H1 (cell line): ENCODE measurements at regions not wholly inside any gene's neighbourhood (a gene's known extent, or its start where the extent isn't known, plus 50 kb on each side); places are given as distances from the start of the nearest gene placed in this dataset.

Experiments used
- CTCF ChIA-PET: fragments of 300-600 bp; sonication (Branson Sonifier 250); formaldehyde crosslinking; loops from one replicate; lab custom pipeline; 2021; ENCODE audit not compliant: partially characterized antibody; lab: Charles Lee
- POLR2A ChIA-PET: fragments of 300-600 bp; sonication (Branson Sonifier 250); formaldehyde crosslinking; loops from one replicate; lab custom pipeline; 2021; ENCODE audit warnings: inconsistent platforms; ENCODE audit not compliant: partially characterized antibody; lab: Charles Lee
- DNase-seq, 2 experiments: peaks; one replicate each; pipeline versions ENCODE4 v3.0.0 to v3.0.0-alpha.2; 2010 to 2022; ENCODE audit warnings: low spot score in 2 of 2, low read depth in 1 of 2, mixed read lengths in 1 of 2
- FAIRE-seq: peaks from 2 replicates; lab custom pipeline; 2011; peaks lifted over from hg19 to GRCh38; lab: Jason Lieb, UNC
- H2AFZ ChIP-seq: 2 replicates; pipeline ENCODE4 v1.8.1; 2012; ENCODE audit warnings: low read length, inconsistent platforms
- H2AK5ac ChIP-seq: 2 replicates; pipeline ENCODE4 v1.6.1; 2013; ENCODE audit warnings: low read depth, low read length
- H2BK120ac ChIP-seq: replicated peaks from 2 replicates; pipeline ENCODE3; 2013; ENCODE audit warnings: low read depth, low read length, inconsistent platforms
- H2BK12ac ChIP-seq: 2 replicates; pipeline ENCODE4 v1.6.1; 2013; ENCODE audit warnings: low read depth, low read length
- H2BK15ac ChIP-seq: 2 replicates; pipeline ENCODE4 v1.6.1; 2013; ENCODE audit warnings: low read length
- H2BK20ac ChIP-seq: 2 replicates; pipeline ENCODE4 v1.6.1; 2013; ENCODE audit warnings: low read length
- H2BK5ac ChIP-seq: 2 replicates; pipeline ENCODE4 v1.6.1; 2013; ENCODE audit warnings: low read depth, low read length
- H3K14ac ChIP-seq: 2 replicates; pipeline ENCODE4 v1.6.1; 2013; ENCODE audit warnings: inconsistent platforms; ENCODE audit not compliant: insufficient read length
- H3K18ac ChIP-seq: 2 replicates; pipeline ENCODE4 v1.6.1; 2013; ENCODE audit warnings: low read length; ENCODE audit errors: extremely low read depth
- H3K23ac ChIP-seq: 2 replicates; pipeline ENCODE4 v1.6.1; 2013; ENCODE audit warnings: inconsistent platforms; ENCODE audit not compliant: insufficient read length
- H3K23me2 ChIP-seq: 2 replicates; pipeline ENCODE4 v1.6.1; 2013; ENCODE audit warnings: low read depth, low read length
- H3K27ac ChIP-seq: 2 replicates; pipeline ENCODE4 v1.6.1; 2011; ENCODE audit warnings: low read depth, low read length, inconsistent platforms
- H3K27me3 ChIP-seq, 4 experiments: replicated peaks in 1 of 4; 1 replicate in 1 of 4; 2 replicates in 3 of 4; pipeline versions ENCODE4 v1.6.1 to v1.8.1; 2011 to 2013; ENCODE audit warnings: low read length in 3 of 4, mild to moderate bottlenecking in 3 of 4, inconsistent platforms in 2 of 4, mixed read lengths in 2 of 4, moderate library complexity in 1 of 4; ENCODE audit not compliant: control insufficient read depth in 3 of 4, insufficient read depth in 3 of 4; ENCODE audit errors: extremely low read depth in 1 of 4
- H3K36me3 ChIP-seq, 4 experiments: 2 replicates each; pipeline versions ENCODE4 v1.6.1 to v1.8.1; 2011 to 2013; ENCODE audit warnings: mild to moderate bottlenecking in 4 of 4, low read length in 3 of 4, moderate library complexity in 2 of 4, control low read depth in 1 of 4, inconsistent platforms in 1 of 4; ENCODE audit not compliant: insufficient read depth in 4 of 4, control insufficient read depth in 2 of 4
- H3K4ac ChIP-seq: replicated peaks from 2 replicates; pipeline ENCODE3; 2013; ENCODE audit warnings: low read length, low read depth, mixed read lengths, inconsistent platforms; ENCODE audit not compliant: insufficient read length
- H3K4me1 ChIP-seq, 4 experiments: replicated peaks in 1 of 4; 1 replicate in 1 of 4; 2 replicates in 3 of 4; pipeline versions ENCODE4 v1.6.1 to v1.8.1; 2011 to 2013; ENCODE audit warnings: low read length in 3 of 4, inconsistent platforms in 2 of 4, mixed read lengths in 1 of 4; ENCODE audit not compliant: insufficient read depth in 4 of 4, control insufficient read depth in 3 of 4
- H3K4me2 ChIP-seq, 2 experiments: 2 replicates each; pipeline versions ENCODE4 v1.6.1 to v1.8.1; 2011 to 2013; ENCODE audit warnings: low read depth in 2 of 2, low read length in 2 of 2, control low read depth in 1 of 2, inconsistent platforms in 1 of 2, mild to moderate bottlenecking in 1 of 2; ENCODE audit not compliant: insufficient read depth in 1 of 2
- H3K4me3 ChIP-seq, 4 experiments: fragments of 200-600, 300-600 bp in 1 of 4; sonication (generic), shearing (Covaris generic), sonication (Bioruptor Twin) in 1 of 4; 2 replicates each; pipeline versions ENCODE4 v1.5.1 to v1.8.1; 2011 to 2016; ENCODE audit warnings: low read length in 4 of 4, low read depth in 3 of 4, control low read depth in 2 of 4, inconsistent platforms in 2 of 4, mild to moderate bottlenecking in 2 of 4, mixed read lengths in 1 of 4, moderate library complexity in 1 of 4; ENCODE audit not compliant: insufficient read depth in 2 of 4; ENCODE audit errors: extremely low read depth in 1 of 4
- H3K56ac ChIP-seq: replicated peaks from 2 replicates; pipeline ENCODE3; 2013; ENCODE audit warnings: low read depth, mild to moderate bottlenecking, mixed read lengths, low read length, inconsistent platforms; ENCODE audit not compliant: insufficient read length
- H3K79me1 ChIP-seq: 2 replicates; pipeline ENCODE4 v1.6.1; 2013; ENCODE audit warnings: low read depth, low read length, control low read depth
- H3K79me2 ChIP-seq, 2 experiments: 2 replicates each; pipeline versions ENCODE4 v1.6.1 to v1.8.1; 2012 to 2013; ENCODE audit warnings: low read length in 2 of 2, mild to moderate bottlenecking in 2 of 2, inconsistent platforms in 1 of 2; ENCODE audit not compliant: insufficient read depth in 2 of 2, control insufficient read depth in 1 of 2
- H3K9ac ChIP-seq, 4 experiments: replicated peaks in 1 of 4; 1 replicate in 1 of 4; 2 replicates in 3 of 4; pipeline versions ENCODE4 v1.6.1 to v1.8.1; 2011 to 2013; ENCODE audit warnings: low read depth in 3 of 4, low read length in 3 of 4, control low read depth in 2 of 4, mild to moderate bottlenecking in 2 of 4, moderate library complexity in 2 of 4, inconsistent platforms in 1 of 4; ENCODE audit errors: extremely low read depth in 1 of 4
- H3K9me3 ChIP-seq, 2 experiments: 2 replicates each; pipeline versions ENCODE4 v1.6.1 to v1.8.1; 2012 to 2013; ENCODE audit warnings: mild to moderate bottlenecking in 2 of 2, moderate library complexity in 2 of 2, control low read depth in 1 of 2, inconsistent platforms in 1 of 2, low read depth in 1 of 2, low read length in 1 of 2, mixed read lengths in 1 of 2; ENCODE audit not compliant: insufficient read depth in 2 of 2
- H4K20me1 ChIP-seq, 2 experiments: replicated peaks in 1 of 2; 2 replicates each; pipeline versions ENCODE3 to v1.8.1; 2011 to 2013; ENCODE audit warnings: inconsistent platforms in 2 of 2, low read length in 2 of 2, mild to moderate bottlenecking in 1 of 2; ENCODE audit not compliant: insufficient read depth in 2 of 2, control insufficient read depth in 1 of 2
- H4K5ac ChIP-seq: 2 replicates; pipeline ENCODE4 v1.6.1; 2013; ENCODE audit warnings: low read length, low read depth, mixed read lengths, inconsistent platforms; ENCODE audit not compliant: insufficient read length
- H4K8ac ChIP-seq: 2 replicates; pipeline ENCODE4 v1.8.0; 2013; ENCODE audit warnings: mild to moderate bottlenecking, moderate library complexity, low read length, inconsistent platforms; ENCODE audit not compliant: insufficient read depth; ENCODE audit errors: extremely low read depth
- H4K91ac ChIP-seq: replicated peaks from 2 replicates; pipeline ENCODE3; 2013; ENCODE audit warnings: low read length, mixed read lengths, inconsistent platforms; ENCODE audit not compliant: insufficient read length
- ATF2 ChIP-seq: IDR thresholded peaks from 2 replicates; pipeline ENCODE4 v1.6.1; 2012; ENCODE audit warnings: low read length, inconsistent platforms
- CTBP2 ChIP-seq: IDR thresholded peaks from 2 replicates; pipeline ENCODE4 v1.7.0; 2011; ENCODE audit warnings: borderline replicate concordance, mild to moderate bottlenecking, moderate library complexity, mixed read lengths, low read length; ENCODE audit not compliant: insufficient read depth, insufficient read length
- EZH2 ChIP-seq: fragments of 200-600 bp; sonication (generic); IDR thresholded peaks from 2 replicates; pipeline ENCODE4 v1.7.1; 2012; ENCODE audit warnings: low read depth, mild to moderate bottlenecking, moderate library complexity, low read length, inconsistent platforms; ENCODE audit not compliant: severe bottlenecking
- KDM5A ChIP-seq: fragments of 200-600 bp; IDR thresholded peaks from 2 replicates; pipeline ENCODE4 v1.7.1; 2012; ENCODE audit warnings: mild to moderate bottlenecking, low read length, inconsistent platforms, mixed read lengths
- NANOG ChIP-seq: IDR thresholded peaks from 2 replicates; pipeline ENCODE4 v1.6.1; 2011; ENCODE audit warnings: low read length, low read depth, mild to moderate bottlenecking, inconsistent platforms; ENCODE audit not compliant: insufficient read depth, poor library complexity, severe bottlenecking
- SIRT6 ChIP-seq: IDR thresholded peaks from one replicate; pipeline ENCODE4 v1.7.1; 2012; ENCODE audit warnings: low read length, inconsistent platforms
- TBP ChIP-seq: IDR thresholded peaks from 2 replicates; pipeline ENCODE4 v1.6.1; 2011; ENCODE audit warnings: low read depth, low read length, improper control_type of control experiment
- TCF12 ChIP-seq: IDR thresholded peaks from 2 replicates; pipeline ENCODE4 v1.6.1; 2011; ENCODE audit warnings: low read depth, mild to moderate bottlenecking, low read length
- YY1 ChIP-seq: IDR thresholded peaks from 2 replicates; pipeline ENCODE4 v1.6.1; 2011; ENCODE audit warnings: low read depth, mild to moderate bottlenecking, low read length
- WGBS, 2 experiments: shearing (Covaris generic) in 1 of 2; methylation state at CpG; one replicate each; pipeline versions ENCODE4 v1.1.6 to v1.1.7; 2013 to 2015; ENCODE audit warnings: low lambda C conversion rate in 2 of 2, mixed read lengths in 2 of 2, inconsistent platforms in 1 of 2, low coverage in 1 of 2, missing lambda C conversion rate in 1 of 2; ENCODE audit not compliant: insufficient replicate concordance in 2 of 2, insufficient coverage in 1 of 2, insufficient read length in 1 of 2; ENCODE audit errors: extremely low coverage in 1 of 2, missing lambda C conversion rate in 1 of 2; 5-methylcytosine and 5-hydroxymethylcytosine counted together

DNA sequence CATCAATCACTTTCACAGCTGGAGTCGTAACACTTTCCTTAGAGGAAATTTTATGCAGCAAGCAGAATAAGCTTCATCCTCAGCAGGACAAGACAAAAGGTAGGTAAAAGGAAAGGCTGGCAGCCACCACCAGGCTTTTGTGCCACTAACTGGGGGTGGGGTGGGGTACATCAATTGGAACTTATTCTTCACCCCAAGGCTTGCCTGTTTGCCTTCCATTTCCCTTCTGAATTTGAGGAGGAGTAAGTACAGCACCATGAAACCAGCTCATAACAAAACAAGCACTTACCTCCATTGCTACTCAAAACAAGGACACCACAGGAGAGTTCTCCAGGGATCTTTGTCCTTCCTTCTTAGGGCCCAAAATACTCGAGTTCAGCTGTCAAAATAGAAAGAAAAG is 296.8 kb downstream of the ARRDC4 start:
- WGBS, 2 experiments, result 41% methylated on average over 2 of the region's 2 CpGs; no CpG with 5 or more reads in 1 of the 2 experiments
- H3K14ac ChIP-seq, result no peak overlapping the region
- no peak overlapping the region for H2BK15ac ChIP-seq
- no peak overlapping the region for H3K4ac ChIP-seq
- no peak overlapping the region for H2BK20ac ChIP-seq
- no peak overlapping the region for H3K27ac ChIP-seq
- no peak for DNase-seq
- no peak for FAIRE-seq
- H3K4me1 ChIP-seq, result peaks cover 0 to 4% (median under 1%) of the 10 kb centered on the region in 4 experiments; a peak in 2 of 7 replicates
- peak overlapping the region in 1 of 2 experiments; percentile 43; a peak in 1 of 4 replicates for H3K4me2 ChIP-seq
- no peak overlapping the region for H3K9ac ChIP-seq
- ChIA-PET POLR2A (no interaction called here), CTCF (interaction anchor here (0.7 to 1.6 kb wide), 4 partner anchors 12 to 358 kb away, joined by 3 read pairs; no protein-coding TSS in a partner anchor)
- peaks cover 13% of the 10 kb centered on the region in 2 experiments; a peak in 3 of 4 replicates for H3K9me3 ChIP-seq
- no peak overlapping the region for H3K56ac ChIP-seq
- peaks cover 0 to 4% (median 0%) of the 10 kb centered on the region in 4 experiments; a peak in 1 of 8 replicates for H3K36me3 ChIP-seq
- no peak overlapping the region for H3K18ac ChIP-seq
- H3K4me3 ChIP-seq, result no peak overlapping the region
- no peak overlapping the region for H2AFZ ChIP-seq
- H3K27me3 ChIP-seq, result peaks cover 0 to 4% (median under 1%) of the 10 kb centered on the region in 4 experiments; a peak in 2 of 7 replicates
- no peaks in the 10 kb centered on the region for H3K23me2 ChIP-seq
- no peak overlapping the region for H4K5ac ChIP-seq
- H3K79me2 ChIP-seq, result no peaks in the 10 kb centered on the region
- H3K23ac ChIP-seq, result no peak overlapping the region
- H2BK5ac ChIP-seq, result no peak overlapping the region
- H2AK5ac ChIP-seq, result no peak overlapping the region
- H3K79me1 ChIP-seq, result no peaks in the 10 kb centered on the region
- H4K20me1 ChIP-seq, result no peaks in the 10 kb centered on the region
- no peak overlapping the region for H4K91ac ChIP-seq
- no peak overlapping the region for H2BK120ac ChIP-seq
- H4K8ac ChIP-seq, result no peak overlapping the region
- no peak for TF ChIP-seq SIRT6
- TF ChIP-seq TCF12, result no peak
- peak; percentile 50; the same call in 1 of the 2 replicates for TF ChIP-seq YY1
- TF ChIP-seq TBP, result no peak
- no peak for TF ChIP-seq CTBP2
- TF ChIP-seq EZH2, result no peak
- no peak for TF ChIP-seq KDM5A
- no peak for TF ChIP-seq ATF2
- peak; percentile 31 for TF ChIP-seq NANOG
- no peak overlapping the region for H2BK12ac ChIP-seq
